HCT116 (cell line): ENCODE measurements at regions not wholly inside any gene's neighbourhood (a gene's known extent, or its start where the extent isn't known, plus 50 kb on each side); places are given as distances from the start of the nearest gene placed in this dataset.

Experiments
- ATAC-seq: fragments of 200-7000 bp; cut with Tn5 transposase; 2 replicates; pipeline ENCODE4 v1.9.1; 2020; ENCODE audit warnings: mild to moderate bottlenecking, moderate library complexity
- BruUV-seq: library from RNA; stranded (reverse); fragments of 400-500 nt; replicated peaks from 2 replicates; lab custom pipeline; 2021; lab: Mats Ljungman, UMichigan
- CTCF ChIA-PET: fragments of 300-600 bp; sonication (Branson Sonifier 250); formaldehyde crosslinking; loops from one replicate; lab custom pipeline; 2021; ENCODE audit warnings: antibody characterized with exemption; lab: Charles Lee
- POLR2A ChIA-PET: fragments of 300-600, 350-600 bp; sonication (Branson Sonifier 250); formaldehyde crosslinking; loops from one replicate; lab custom pipeline; 2021; ENCODE audit warnings: antibody characterized with exemption; lab: Charles Lee
- RAD21 ChIA-PET, 2 experiments: fragments of 300-600 bp; sonication (Branson Sonifier 250); formaldehyde crosslinking; loops; one replicate each; lab custom pipeline; 2023; ENCODE audit warnings: low total read pairs in 2 of 2; ENCODE audit not compliant: uncharacterized antibody in 2 of 2, unreplicated experiment in 2 of 2, low non-redundant PET in 1 of 2; lab: Charles Lee
- DNase-seq: peaks from one replicate; pipeline ENCODE4 v3.0.0-alpha.2; 2010; ENCODE audit warnings: low read depth, low spot score
- H2AFZ ChIP-seq: fragments of 200-600 bp; shearing (Covaris generic), sonication (generic); 2 replicates; pipeline ENCODE4 v1.6.1; 2017; ENCODE audit warnings: low read depth, mixed run types, mixed read lengths, antibody characterized with exemption, low read length; ENCODE audit not compliant: poor library complexity, severe bottlenecking
- H3K27ac ChIP-seq: 2 replicates; pipeline ENCODE4 v1.5.1; 2012; ENCODE audit warnings: low read depth, low read length
- H3K27me3 ChIP-seq: fragments of 200-600 bp; sonication (generic); 2 replicates; pipeline ENCODE4 v1.6.1; 2016; ENCODE audit warnings: mixed run types, low read length, mixed read lengths; ENCODE audit not compliant: insufficient read depth
- H3K36me3 ChIP-seq, 2 experiments: fragments of 200-500 bp in 1 of 2; fragments of 200-600 bp in 1 of 2; sonication (Bioruptor generic) in 1 of 2; sonication (generic) in 1 of 2; 2 replicates each; pipeline versions ENCODE4 v1.5.1 to v1.6.1; 2014 to 2016; ENCODE audit warnings: low read length in 2 of 2, inconsistent platforms in 1 of 2, mixed read lengths in 1 of 2, mixed run types in 1 of 2; ENCODE audit not compliant: insufficient read depth in 2 of 2, control insufficient read depth in 1 of 2
- H3K4me1 ChIP-seq, 2 experiments: fragments of 200-600 bp in 1 of 2; sonication (generic) in 1 of 2; 2 replicates each; pipeline versions ENCODE4 v1.5.1 to v1.6.1; 2012 to 2017; ENCODE audit warnings: low read length in 2 of 2, inconsistent platforms in 1 of 2, mild to moderate bottlenecking in 1 of 2, mixed read lengths in 1 of 2, mixed run types in 1 of 2, moderate library complexity in 1 of 2; ENCODE audit not compliant: insufficient read depth in 2 of 2, control insufficient read depth in 1 of 2
- H3K4me2 ChIP-seq: fragments of 200-600 bp; sonication (generic); 2 replicates; pipeline ENCODE4 v1.6.1; 2017; ENCODE audit warnings: mixed run types, low read length, mixed read lengths
- H3K4me3 ChIP-seq, 2 experiments: fragments of 200-600 bp in 1 of 2; sonication (generic) in 1 of 2; replicated peaks in 1 of 2; 2 replicates each; pipeline ENCODE4 v1.5.1; 2011 to 2016; ENCODE audit warnings: low read length in 2 of 2, control low read depth in 1 of 2, low read depth in 1 of 2, mild to moderate bottlenecking in 1 of 2, mixed read lengths in 1 of 2, mixed run types in 1 of 2
- H3K79me2 ChIP-seq: fragments of 200-600 bp; sonication (generic); 2 replicates; pipeline ENCODE4 v1.6.1; 2017; ENCODE audit warnings: mild to moderate bottlenecking, mixed run types, low read length, moderate library complexity, mixed read lengths; ENCODE audit not compliant: insufficient read depth
- H3K9ac ChIP-seq: fragments of 200-600 bp; sonication (generic); 2 replicates; pipeline ENCODE4 v1.6.1; 2016; ENCODE audit warnings: low read length, mixed read lengths
- H3K9me2 ChIP-seq: fragments of 200-600 bp; sonication (generic), shearing (Covaris generic); 2 replicates; pipeline ENCODE4 v1.6.1; 2017; ENCODE audit warnings: mixed run types, mild to moderate bottlenecking, moderate library complexity; ENCODE audit not compliant: insufficient read depth
- H3K9me3 ChIP-seq, 2 experiments: fragments of 200-500 bp in 1 of 2; fragments of 200-600 bp in 1 of 2; sonication (Bioruptor generic) in 1 of 2; sonication (generic) in 1 of 2; 2 replicates each; pipeline ENCODE4 v1.6.1; 2014 to 2017; ENCODE audit warnings: low read length in 2 of 2, mixed read lengths in 2 of 2, inconsistent platforms in 1 of 2, low read depth in 1 of 2, mild to moderate bottlenecking in 1 of 2, mixed run types in 1 of 2, moderate library complexity in 1 of 2; ENCODE audit not compliant: control insufficient read depth in 1 of 2, insufficient read depth in 1 of 2
- H4K20me1 ChIP-seq: fragments of 200-600 bp; sonication (generic), shearing (Covaris generic); 2 replicates; pipeline ENCODE4 v1.6.1; 2017; ENCODE audit warnings: mixed run types, mild to moderate bottlenecking, moderate library complexity; ENCODE audit not compliant: insufficient read depth
- ATF3 ChIP-seq: IDR thresholded peaks from 2 replicates; pipeline ENCODE4 v1.6.1; 2012
- CBX3 ChIP-seq: IDR thresholded peaks from 2 replicates; pipeline ENCODE4 v1.6.1; 2012; ENCODE audit warnings: low read depth
- CEBPB ChIP-seq: IDR thresholded peaks from 2 replicates; pipeline ENCODE4 v1.6.1; 2012; ENCODE audit warnings: low read depth
- CTCF ChIP-seq, 3 experiments: fragments of 200-600 bp in 1 of 3; sonication (generic) in 1 of 3; IDR thresholded peaks in 2 of 3; conservative IDR thresholded peaks in 1 of 3; 2 replicates each; pipeline ENCODE4 v1.5.1; 2012 to 2017; ENCODE audit warnings: low read depth in 2 of 3, low read length in 2 of 3, antibody characterized with exemption in 1 of 3, borderline replicate concordance in 1 of 3, control low read depth in 1 of 3, mild to moderate bottlenecking in 1 of 3, mixed read lengths in 1 of 3, mixed run types in 1 of 3, moderate library complexity in 1 of 3; ENCODE audit not compliant: insufficient read depth in 1 of 3
- EGR1 ChIP-seq: IDR thresholded peaks from 2 replicates; pipeline ENCODE4 v1.6.1; 2012; ENCODE audit warnings: low read depth
- ELF1 ChIP-seq: IDR thresholded peaks from 2 replicates; pipeline ENCODE4 v1.6.1; 2012; ENCODE audit warnings: low read depth, borderline replicate concordance
- EZH2 ChIP-seq: fragments of 200-600 bp; sonication (generic); IDR thresholded peaks from 2 replicates; pipeline ENCODE4 v1.6.1; 2017; ENCODE audit warnings: antibody characterized with exemption, mixed run types
- EZH2phosphoT487 ChIP-seq: fragments of 200-600 bp; IDR thresholded peaks from 2 replicates; pipeline ENCODE4 v1.6.1; 2018; ENCODE audit warnings: antibody characterized with exemption, borderline replicate concordance
- FOSL1 ChIP-seq: IDR thresholded peaks from 2 replicates; pipeline ENCODE4 v1.6.1; 2012; ENCODE audit warnings: low read depth
- JUND ChIP-seq: IDR thresholded peaks from 2 replicates; pipeline ENCODE4 v1.6.1; 2012
- MAX ChIP-seq: IDR thresholded peaks from 2 replicates; pipeline ENCODE4 v1.6.1; 2012
- POLR2A ChIP-seq: IDR thresholded peaks from 2 replicates; pipeline ENCODE4 v1.7.0; 2011; ENCODE audit warnings: borderline replicate concordance; ENCODE audit not compliant: insufficient read depth, insufficient read length; ENCODE audit errors: extremely low read depth
- RAD21 ChIP-seq: IDR thresholded peaks from 2 replicates; pipeline ENCODE4 v1.6.1; 2012; ENCODE audit warnings: low read depth, mild to moderate bottlenecking
- SIN3A ChIP-seq: IDR thresholded peaks from 2 replicates; pipeline ENCODE4 v1.6.1; 2012; ENCODE audit warnings: low read depth
- SP1 ChIP-seq: IDR thresholded peaks from 2 replicates; pipeline ENCODE4 v1.6.1; 2012; ENCODE audit warnings: low read depth
- YY1 ChIP-seq: IDR thresholded peaks from 2 replicates; pipeline ENCODE4 v1.6.1; 2011; ENCODE audit warnings: low read length, low read depth, moderate library complexity, mild to moderate bottlenecking; ENCODE audit not compliant: insufficient replicate concordance; ENCODE audit errors: extremely low read depth
- ZBTB33 ChIP-seq: IDR thresholded peaks from 2 replicates; pipeline ENCODE4 v1.6.1; 2011; ENCODE audit warnings: mild to moderate bottlenecking, low read length, moderate library complexity; ENCODE audit not compliant: insufficient replicate concordance; ENCODE audit errors: extremely low read depth
- ZFX ChIP-seq: fragments of 450-650 bp; IDR thresholded peaks from 2 replicates; pipeline ENCODE4 v1.6.1; 2017
- ZNF274 ChIP-seq: fragments of 200-500 bp; sonication (Bioruptor generic); IDR thresholded peaks from 2 replicates; pipeline ENCODE4 v1.6.1; 2014; ENCODE audit warnings: mild to moderate bottlenecking, low read depth, low read length, inconsistent platforms
- intact Hi-C: fragments of 100-400 bp; cut with micrococcal nuclease; formaldehyde crosslinking; loops from 2 replicates; pipeline ENCODE4 v1.10.0; 2022

GRCh38 chr3:18597919-18598318, 172.8 kb upstream of the SATB1 start:
- no peak overlapping the region for H2AFZ ChIP-seq
- H3K36me3 ChIP-seq: no peaks in the 10 kb centered on the region
- H3K79me2 ChIP-seq: no peaks in the 10 kb centered on the region
- no peak for DNase-seq
- intact Hi-C loops: no loop called here
- ATAC-seq: no peak
- no peaks in the 10 kb centered on the region for H3K27me3 ChIP-seq
- RAD21 ChIA-PET: no interaction called here
- no peaks in the 10 kb centered on the region for H4K20me1 ChIP-seq
- no peaks in the 10 kb centered on the region for H3K9me3 ChIP-seq
- no peak overlapping the region for H3K27ac ChIP-seq
- no peaks in the 10 kb centered on the region for H3K4me1 ChIP-seq
- no peaks in the 10 kb centered on the region for H3K9me2 ChIP-seq
- POLR2A ChIA-PET: no interaction called here
- CTCF ChIA-PET: no interaction called here
- no peak overlapping the region for H3K9ac ChIP-seq
- H3K4me3 ChIP-seq: no peak overlapping the region
- no TSS peak for BruUV-seq
- no peak for TF ChIP-seq POLR2A
- TF ChIP-seq SIN3A: no peak
- no peak for TF ChIP-seq MAX
- no peak for TF ChIP-seq FOSL1
- no peak for TF ChIP-seq ZBTB33
- no peak for TF ChIP-seq EGR1
- TF ChIP-seq CEBPB: no peak
- TF ChIP-seq SP1: no peak
- TF ChIP-seq ZFX: no peak
- TF ChIP-seq JUND: no peak
- no peak for TF ChIP-seq YY1
- no peak for TF ChIP-seq RAD21
- TF ChIP-seq CBX3: no peak
- TF ChIP-seq ZNF274: no peak
- no peak for TF ChIP-seq ATF3
- no peak for TF ChIP-seq EZH2
- TF ChIP-seq EZH2phosphoT487: no peak
- no peak for TF ChIP-seq ELF1
- no peak for TF ChIP-seq CTCF (IDR thresholded peaks at IDR 0.05 in 2 of 3, conservative IDR thresholded peaks at IDR 0.05 in 1 of 3; ENCODE audit: borderline replicate concordance in 1 of 3, insufficient read depth in 1 of 3, low read depth in 2 of 3, low read length in 2 of 3)
- no peak overlapping the region for H3K4me2 ChIP-seq
